Kidney epithelial cell (primary cell): ENCODE measurements at regions not wholly inside any gene's neighbourhood (a gene's known extent, or its start where the extent isn't known, plus 50 kb on each side); places are given as distances from the start of the nearest gene placed in this dataset.
"Not testable (repeated sequence)": the region's sequence is repeated elsewhere in the genome, so short reads cannot be mapped to it uniquely, and the experiment has no call there.

Source experiments
- DNase-seq: peaks from one replicate; pipeline ENCODE4 v3.0.0-alpha.2; 2010; ENCODE audit warnings: low read depth
- H3K27me3 ChIP-seq: 2 replicates; pipeline ENCODE4 v1.6.0; 2011; ENCODE audit warnings: low read length; ENCODE audit not compliant: control insufficient read depth, insufficient read depth
- H3K36me3 ChIP-seq: 2 replicates; pipeline ENCODE4 v1.5.1; 2011; ENCODE audit warnings: low read length; ENCODE audit not compliant: control insufficient read depth, insufficient read depth
- H3K4me3 ChIP-seq: 2 replicates; pipeline ENCODE4 v1.5.1; 2011; ENCODE audit warnings: low read depth, mild to moderate bottlenecking, control low read depth, low read length
- TF ChIP-seq, protein P1 (sequence below): IDR thresholded peaks from 2 replicates; pipeline ENCODE4 v1.5.1; 2011; ENCODE audit warnings: mild to moderate bottlenecking, moderate library complexity, low read length, control low read depth, inconsistent platforms; ENCODE audit not compliant: insufficient read depth, poor library complexity, severe bottlenecking

DNA sequence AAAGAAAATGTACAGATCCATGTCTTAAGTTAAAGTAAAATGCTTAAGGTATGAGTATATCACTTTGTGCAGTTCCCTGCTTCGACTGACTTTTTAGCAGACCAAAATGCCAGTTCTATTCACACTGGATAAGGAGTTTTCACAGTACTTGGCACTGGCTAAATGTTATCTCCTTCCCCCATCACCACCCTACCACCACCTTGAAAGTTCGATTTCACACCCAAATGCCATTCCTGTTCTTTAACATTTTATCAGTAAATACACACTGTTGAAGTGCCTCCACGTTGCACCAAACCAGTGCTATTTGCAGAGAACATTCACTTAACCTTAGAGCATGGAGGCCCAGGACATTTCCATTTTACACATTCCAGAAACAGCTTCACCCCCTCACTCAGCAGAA, 100.0 kb downstream of the URB2 start:
- DNase-seq: no peak
- Histone ChIP-seq H3K36me3 (no peaks in the 10 kb centered on the region), H3K4me3 (no peak overlapping the region), H3K27me3 (no peaks in the 10 kb centered on the region)
- TF ChIP-seq, protein P1, sequence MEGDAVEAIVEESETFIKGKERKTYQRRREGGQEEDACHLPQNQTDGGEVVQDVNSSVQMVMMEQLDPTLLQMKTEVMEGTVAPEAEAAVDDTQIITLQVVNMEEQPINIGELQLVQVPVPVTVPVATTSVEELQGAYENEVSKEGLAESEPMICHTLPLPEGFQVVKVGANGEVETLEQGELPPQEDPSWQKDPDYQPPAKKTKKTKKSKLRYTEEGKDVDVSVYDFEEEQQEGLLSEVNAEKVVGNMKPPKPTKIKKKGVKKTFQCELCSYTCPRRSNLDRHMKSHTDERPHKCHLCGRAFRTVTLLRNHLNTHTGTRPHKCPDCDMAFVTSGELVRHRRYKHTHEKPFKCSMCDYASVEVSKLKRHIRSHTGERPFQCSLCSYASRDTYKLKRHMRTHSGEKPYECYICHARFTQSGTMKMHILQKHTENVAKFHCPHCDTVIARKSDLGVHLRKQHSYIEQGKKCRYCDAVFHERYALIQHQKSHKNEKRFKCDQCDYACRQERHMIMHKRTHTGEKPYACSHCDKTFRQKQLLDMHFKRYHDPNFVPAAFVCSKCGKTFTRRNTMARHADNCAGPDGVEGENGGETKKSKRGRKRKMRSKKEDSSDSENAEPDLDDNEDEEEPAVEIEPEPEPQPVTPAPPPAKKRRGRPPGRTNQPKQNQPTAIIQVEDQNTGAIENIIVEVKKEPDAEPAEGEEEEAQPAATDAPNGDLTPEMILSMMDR: no peak

DNA sequence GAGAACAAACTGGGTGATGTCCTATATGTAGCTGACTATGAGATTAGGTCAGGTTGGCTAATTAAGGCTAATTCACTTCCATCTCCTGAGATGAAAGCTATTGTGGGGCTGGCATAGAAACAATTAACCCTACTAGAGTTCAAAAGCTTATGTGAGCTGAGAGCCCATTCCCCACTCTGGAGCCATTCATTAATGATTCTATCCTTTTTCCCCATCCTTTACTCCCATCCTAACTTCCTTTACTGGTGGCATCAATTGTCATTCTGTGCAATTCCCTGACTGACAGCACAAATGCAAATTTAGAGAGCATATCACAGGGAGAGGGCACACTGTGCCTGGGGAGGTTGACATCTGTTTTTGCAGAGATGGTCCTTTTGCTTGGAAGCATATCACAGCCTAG, 103.9 kb downstream of the URB2 start:
- Histone ChIP-seq H3K27me3 (no peaks in the 10 kb centered on the region), H3K4me3 (no peak overlapping the region), H3K36me3 (no peaks in the 10 kb centered on the region)
- TF ChIP-seq, protein P1: no peak
- DNase-seq: no peak

DNA sequence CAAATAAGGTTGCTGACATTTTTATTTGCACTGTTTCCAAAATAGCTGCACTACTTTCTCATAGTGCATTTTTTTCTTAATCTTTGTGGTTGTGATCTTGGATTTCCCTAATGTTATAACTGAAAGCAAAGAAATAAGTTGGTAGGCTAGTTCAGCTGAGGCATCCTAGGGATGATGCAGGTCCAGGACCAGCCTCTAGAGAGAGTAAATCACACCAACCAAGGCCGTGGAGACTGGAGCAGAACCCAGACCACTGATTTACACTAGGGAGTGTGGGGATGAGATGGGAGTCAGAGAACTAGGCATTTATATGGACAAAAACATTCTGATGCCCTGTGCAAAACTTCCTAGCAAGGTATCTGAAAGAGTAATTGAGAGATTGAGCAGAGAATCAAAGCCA, 104.5 kb downstream of the URB2 start:
- TF ChIP-seq, protein P1: no peak
- no peaks in the 10 kb centered on the region for H3K36me3 ChIP-seq
- H3K4me3 ChIP-seq: no peak overlapping the region
- no peaks in the 10 kb centered on the region for H3K27me3 ChIP-seq
- no peak for DNase-seq

DNA sequence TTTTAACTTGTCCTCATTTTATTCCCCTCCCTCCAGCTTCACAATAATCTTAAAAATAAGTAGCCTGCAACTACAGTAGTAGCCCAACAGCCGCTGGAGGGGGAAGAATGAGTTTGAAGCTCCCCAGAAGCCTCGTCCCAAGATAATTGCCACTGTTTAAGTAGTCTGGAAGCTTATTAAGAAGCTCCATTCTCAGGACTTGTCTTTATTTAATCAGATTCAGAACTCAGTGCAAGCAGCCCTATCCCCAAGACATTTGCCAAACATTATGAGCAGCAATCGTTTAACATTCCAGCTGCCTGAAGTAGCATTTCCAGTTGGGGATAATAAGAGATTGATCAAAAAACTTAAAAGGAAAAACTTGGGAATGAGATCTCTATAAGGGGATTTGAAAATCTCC, 106.0 kb downstream of the URB2 start:
- no peaks in the 10 kb centered on the region for H3K36me3 ChIP-seq
- H3K27me3 ChIP-seq: no peaks in the 10 kb centered on the region
- DNase-seq: no peak
- H3K4me3 ChIP-seq: no peak overlapping the region
- TF ChIP-seq, protein P1: no peak

DNA sequence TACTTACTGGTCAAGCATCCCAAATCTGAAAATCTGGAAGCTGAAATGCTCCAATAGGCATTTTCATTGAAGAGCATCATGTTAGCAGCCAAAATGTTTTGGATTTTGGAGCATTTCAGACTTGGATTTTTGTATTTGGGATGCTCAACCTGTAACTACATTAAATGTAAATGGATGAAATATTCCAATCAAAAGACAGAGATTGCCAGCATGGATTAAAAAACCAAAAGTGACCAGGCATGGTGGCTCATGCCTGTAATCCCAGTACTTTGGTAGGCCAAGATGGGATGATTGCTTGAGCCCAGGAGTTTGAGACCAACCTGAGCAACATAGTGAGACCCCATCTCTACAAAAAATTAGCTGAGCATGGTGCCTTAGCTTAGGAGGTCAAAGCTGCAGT, 110.3 kb downstream of the URB2 start:
- no peaks in the 10 kb centered on the region for H3K27me3 ChIP-seq
- no peak for DNase-seq
- TF ChIP-seq, protein P1: no peak
- H3K4me3 ChIP-seq: no peak overlapping the region
- no peaks in the 10 kb centered on the region for H3K36me3 ChIP-seq

DNA sequence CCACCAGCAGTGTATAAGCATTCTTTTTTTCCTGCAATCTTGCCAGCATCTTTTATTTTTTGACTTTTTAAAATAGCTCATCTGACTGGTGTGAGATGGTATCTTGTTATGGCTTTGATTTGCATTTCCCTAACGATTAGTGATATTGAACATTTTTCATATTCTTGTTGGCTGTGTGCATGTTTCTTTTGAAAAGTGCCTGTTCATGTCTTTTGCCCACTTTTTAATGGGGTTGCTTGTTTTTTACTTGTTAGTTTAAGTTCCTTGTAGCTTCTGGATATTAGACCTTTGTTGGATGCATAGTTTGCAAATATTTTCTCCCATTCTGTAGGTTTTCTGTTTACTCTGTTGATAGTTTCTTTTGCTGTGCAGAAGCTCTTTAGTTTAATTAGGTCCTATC, 116.6 kb downstream of the URB2 start:
- not testable (repeated sequence) for H3K27me3 ChIP-seq, H3K4me3 ChIP-seq, DNase-seq, H3K36me3 ChIP-seq
